ENCODE measurements at regions not wholly inside any gene's neighbourhood (a gene's known extent, or its start where the extent isn't known, plus 50 kb on each side); places are given as distances from the start of the nearest gene placed in this dataset.

DNA sequence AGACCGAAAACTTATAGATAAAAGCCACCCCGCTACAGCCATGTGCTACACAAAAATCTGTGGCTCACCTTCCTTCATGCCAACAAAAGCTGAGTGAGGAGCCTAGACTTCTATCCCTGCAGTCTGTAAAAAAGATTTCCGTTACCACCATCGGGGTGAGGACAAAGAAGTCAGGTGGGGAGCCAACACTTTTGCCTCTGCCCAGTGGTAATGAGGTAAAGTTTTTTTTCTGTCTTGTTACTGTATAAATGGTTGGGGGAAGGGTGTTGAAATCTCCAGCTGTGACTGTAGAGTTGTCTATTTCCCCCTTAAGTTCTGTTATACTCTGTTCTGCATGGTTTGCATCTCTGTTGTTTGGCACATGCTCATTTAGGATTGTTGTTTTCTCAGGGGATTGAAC is 707.8 kb downstream of the FLRT2 start:
- BruUV-seq (replicated peaks), result no TSS peak
- Histone ChIP-seq H2AFZ (ENCODE audit: low read depth, low read length) (no peak overlapping the region), H3K9me1 (replicated peaks; ENCODE audit: control insufficient read depth, extremely low read depth, insufficient read depth, low read length) (no peaks in the 10 kb centered on the region), H3K27me3 (ENCODE audit: control insufficient read depth in 2 of 2, insufficient read depth in 2 of 2, low read length in 2 of 2) (no peaks in the 10 kb centered on the region), H3K4me3 (replicated peaks in 1 of 3; ENCODE audit: insufficient read depth in 1 of 3, low read depth in 1 of 3, low read length in 3 of 3) (no peak overlapping the region), H3K4me2 (ENCODE audit: insufficient read depth, low read length) (no peak overlapping the region), H3K27ac (ENCODE audit: insufficient read depth, low read depth, low read length) (no peak overlapping the region), H3K9ac (replicated peaks; ENCODE audit: extremely low read depth, insufficient read depth, low read length) (no peak overlapping the region), H3K9me3 (replicated peaks; ENCODE audit: control insufficient read depth, insufficient read depth, low read length) (peaks cover 5% of the 10 kb centered on the region), H3K79me2 (ENCODE audit: control insufficient read depth, insufficient read depth, low read length) (no peaks in the 10 kb centered on the region), H3K4me1 (ENCODE audit: control insufficient read depth, extremely low read depth, insufficient read depth, low read length) (no peaks in the 10 kb centered on the region), H4K20me1 (replicated peaks; ENCODE audit: control insufficient read depth, extremely low read depth, insufficient read depth, low read length) (no peaks in the 10 kb centered on the region), H3K36me3 (ENCODE audit: control insufficient read depth in 2 of 2, extremely low read depth in 1 of 2, insufficient read depth in 2 of 2, low read length in 2 of 2) (no peaks in the 10 kb centered on the region)
- no peak for DNase-seq (ENCODE audit: low read depth, low spot score)
- dilution Hi-C loops (cut with MboI; ENCODE audit: extremely low pct_ligation_motif_present, low sequenced_read_pairs) (no loop called here), intact Hi-C loops (cut with micrococcal nuclease) (no loop called here)
- TF ChIP-seq GATA2 (IDR thresholded peaks at IDR 0.05; ENCODE audit: insufficient read depth, insufficient read length, low read depth, low read length) (no peak), FOS (IDR thresholded peaks at IDR 0.05; ENCODE audit: borderline replicate concordance, insufficient read depth, low read length) (no peak), POLR2AphosphoS5 (IDR thresholded peaks at IDR 0.05; ENCODE audit: insufficient read depth, low read depth, low read length) (no peak), EZH2 (IDR thresholded peaks at IDR 0.05; ENCODE audit: borderline replicate concordance, low read depth, low read length, severe bottlenecking) (no peak), POLR2A (IDR thresholded peaks at IDR 0.05; ENCODE audit: low read depth, low read length) (no peak), MYC (IDR thresholded peaks at IDR 0.05; ENCODE audit: low read depth, low read length) (no peak), JUN (IDR thresholded peaks at IDR 0.05; ENCODE audit: borderline replicate concordance, insufficient read depth, insufficient read length, low read depth) (no peak)
- TF ChIP-seq, protein P1, sequence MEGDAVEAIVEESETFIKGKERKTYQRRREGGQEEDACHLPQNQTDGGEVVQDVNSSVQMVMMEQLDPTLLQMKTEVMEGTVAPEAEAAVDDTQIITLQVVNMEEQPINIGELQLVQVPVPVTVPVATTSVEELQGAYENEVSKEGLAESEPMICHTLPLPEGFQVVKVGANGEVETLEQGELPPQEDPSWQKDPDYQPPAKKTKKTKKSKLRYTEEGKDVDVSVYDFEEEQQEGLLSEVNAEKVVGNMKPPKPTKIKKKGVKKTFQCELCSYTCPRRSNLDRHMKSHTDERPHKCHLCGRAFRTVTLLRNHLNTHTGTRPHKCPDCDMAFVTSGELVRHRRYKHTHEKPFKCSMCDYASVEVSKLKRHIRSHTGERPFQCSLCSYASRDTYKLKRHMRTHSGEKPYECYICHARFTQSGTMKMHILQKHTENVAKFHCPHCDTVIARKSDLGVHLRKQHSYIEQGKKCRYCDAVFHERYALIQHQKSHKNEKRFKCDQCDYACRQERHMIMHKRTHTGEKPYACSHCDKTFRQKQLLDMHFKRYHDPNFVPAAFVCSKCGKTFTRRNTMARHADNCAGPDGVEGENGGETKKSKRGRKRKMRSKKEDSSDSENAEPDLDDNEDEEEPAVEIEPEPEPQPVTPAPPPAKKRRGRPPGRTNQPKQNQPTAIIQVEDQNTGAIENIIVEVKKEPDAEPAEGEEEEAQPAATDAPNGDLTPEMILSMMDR (IDR thresholded peaks at IDR 0.05; ENCODE audit: extremely low read depth in 1 of 2, insufficient read depth in 1 of 2, low read depth in 1 of 2, low read length in 2 of 2), result no peak
- TF ChIP-seq, protein P2, sequence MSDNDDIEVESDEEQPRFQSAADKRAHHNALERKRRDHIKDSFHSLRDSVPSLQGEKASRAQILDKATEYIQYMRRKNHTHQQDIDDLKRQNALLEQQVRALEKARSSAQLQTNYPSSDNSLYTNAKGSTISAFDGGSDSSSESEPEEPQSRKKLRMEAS (IDR thresholded peaks at IDR 0.05; ENCODE audit: insufficient read depth, insufficient read length), result no peak
- CTCF ChIA-PET, result no interaction called here
- POLR2A ChIA-PET, result no interaction called here
- FAIRE-seq, result no peak
